Esophagus mucosa (tissue), 1 donor: ENCODE measurements at regions not wholly inside any gene's neighbourhood (a gene's known extent, or its start where the extent isn't known, plus 50 kb on each side); places are given as distances from the start of the nearest gene placed in this dataset.
"Not testable (repeated sequence)": the region's sequence is repeated elsewhere in the genome, so short reads cannot be mapped to it uniquely, and the experiment has no call there.

Experiments used
- ATAC-seq: fragments of 200-7000 bp; cut with Tn5 transposase; one replicate; pipeline ENCODE4 v1.9.1; 2020
- donor health status: DM: yes; HTN: yes; CAD: no.

DNA sequence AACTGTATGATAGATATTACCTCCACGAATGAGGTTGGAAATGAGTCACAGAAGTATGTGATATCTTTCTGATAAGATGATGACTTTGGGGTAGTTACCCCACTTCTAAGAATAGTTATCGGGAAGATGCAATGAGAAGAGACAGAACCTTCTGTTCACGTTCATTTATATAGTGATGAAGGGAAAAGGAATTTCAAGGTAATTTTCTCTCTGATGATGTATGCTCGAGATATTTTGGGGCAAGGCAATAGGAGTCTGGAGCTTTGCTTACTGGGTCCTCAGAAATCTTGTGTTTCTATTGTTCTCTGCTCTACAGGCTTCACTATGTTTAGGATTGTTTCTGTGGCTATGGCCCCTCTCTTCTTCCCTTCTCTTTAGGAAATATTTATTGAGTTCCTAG lies 1389.6 kb downstream of the CDH8 start:
- no peak for ATAC-seq

- ATAC-seq: no peak
These were observed 1390.7 kb downstream of the CDH8 start for GRCh38 chr16:60645541-60645940.

- no peak for ATAC-seq
These were observed 1393.3 kb downstream of the CDH8 start for GRCh38 chr16:60642956-60643355.

- ATAC-seq: no peak
These were observed 1395.1 kb downstream of the CDH8 start for GRCh38 chr16:60641067-60641665.

GRCh38 chr16:60640038-60640437 lies 1396.2 kb downstream of the CDH8 start:
- no peak for ATAC-seq

GRCh38 chr16:60636636-60637035 lies 1399.6 kb downstream of the CDH8 start:
- ATAC-seq: not testable (repeated sequence)

- ATAC-seq: no peak
These were observed 1400.1 kb downstream of the CDH8 start for GRCh38 chr16:60636117-60636516.

DNA sequence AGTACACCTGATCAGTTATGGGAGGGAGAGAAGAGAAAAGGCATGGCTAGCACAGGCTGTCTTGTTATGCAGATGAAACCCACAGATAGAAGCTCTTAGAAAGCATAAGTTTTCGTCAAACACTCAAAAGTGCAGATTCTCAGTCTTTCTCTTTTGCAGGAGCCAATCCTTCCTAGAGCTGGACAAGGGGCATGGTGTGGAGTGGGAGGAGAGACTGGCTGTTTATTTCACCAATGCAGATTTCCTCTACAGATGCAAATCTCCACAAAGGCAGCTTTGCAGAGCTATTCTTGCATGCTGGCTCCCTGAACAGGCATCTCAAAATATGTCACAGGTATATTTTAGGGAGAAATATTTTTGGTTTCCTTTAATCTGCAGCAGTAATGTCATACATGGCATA lies 1400.7 kb downstream of the CDH8 start:
- ATAC-seq: no peak

- ATAC-seq: no peak
These were observed 1424.4 kb downstream of the CDH8 start for GRCh38 chr16:60611844-60612243.

DNA sequence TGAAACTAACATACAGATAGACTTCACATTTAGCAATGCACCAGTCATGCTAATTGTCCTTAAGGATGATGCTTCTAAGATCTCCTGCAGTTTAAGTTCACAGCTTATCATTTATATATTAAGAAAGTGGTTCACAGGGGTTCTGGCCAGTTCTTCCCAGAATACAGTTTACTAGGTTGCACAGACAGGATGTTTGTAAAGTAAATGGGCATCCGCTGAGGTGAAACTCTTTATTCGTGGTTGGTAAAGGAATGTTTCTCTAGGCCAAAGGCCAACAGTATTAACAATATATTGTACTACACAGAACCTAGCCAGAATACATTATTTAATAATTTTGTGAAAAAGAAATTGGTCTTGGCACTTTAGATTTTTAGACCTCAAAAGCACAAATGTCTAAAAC lies 1427.3 kb downstream of the CDH8 start:
- ATAC-seq: no peak

- not testable (repeated sequence) for ATAC-seq
These were observed 1430.6 kb downstream of the CDH8 start for GRCh38 chr16:60605652-60606051.

- no peak for ATAC-seq
These were observed 1431.1 kb downstream of the CDH8 start for GRCh38 chr16:60605176-60605575.

DNA sequence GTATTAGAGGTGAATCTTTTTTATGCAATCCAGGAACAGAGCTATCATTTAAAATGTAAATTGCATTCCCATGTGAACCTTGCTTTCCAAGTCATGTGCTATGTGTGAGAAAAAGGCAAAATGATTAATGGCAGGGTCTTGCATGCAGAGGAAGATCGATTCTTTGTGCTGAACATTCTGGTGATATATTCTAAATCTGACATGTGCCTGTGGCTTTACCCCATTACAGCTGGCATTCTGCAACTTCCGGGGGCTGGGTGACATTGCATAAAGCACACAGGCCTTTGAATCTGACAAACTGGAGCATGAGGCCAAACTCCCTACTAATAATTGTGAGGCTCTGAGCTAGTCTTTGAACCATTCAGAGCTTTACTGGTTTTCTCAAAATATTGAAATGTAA lies 1449.7 kb downstream of the CDH8 start:
- ATAC-seq: no peak

- no peak for ATAC-seq
These were observed 1453.7 kb downstream of the CDH8 start for GRCh38 chr16:60582528-60582927.

GRCh38 chr16:60566901-60567300 lies 1469.3 kb downstream of the CDH8 start:
- no peak for ATAC-seq

- no peak for ATAC-seq
These were observed 1471.7 kb downstream of the CDH8 start for GRCh38 chr16:60564588-60564987.

DNA sequence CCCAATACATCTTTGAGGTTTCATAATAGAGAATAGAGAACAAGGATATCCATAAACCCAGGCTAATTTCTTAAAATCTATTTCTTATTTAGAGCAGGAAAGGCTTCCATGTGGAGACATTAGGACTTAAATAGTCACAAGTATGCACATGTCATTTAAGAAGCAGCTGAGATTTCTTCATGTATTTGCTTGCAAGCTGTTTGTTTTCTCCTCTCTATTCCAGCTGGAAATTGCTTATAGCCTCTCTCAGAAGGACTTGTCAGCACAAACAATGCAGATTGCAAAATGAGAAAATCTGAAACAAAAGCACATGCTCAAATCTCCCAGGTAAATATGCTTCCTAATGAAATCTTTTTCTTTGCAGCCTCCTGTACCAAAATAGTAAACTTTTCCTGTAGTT lies 1473.1 kb downstream of the CDH8 start:
- ATAC-seq: no peak

GRCh38 chr16:60558936-60559335 lies 1477.3 kb downstream of the CDH8 start:
- no peak for ATAC-seq

GRCh38 chr16:60553090-60553757 lies 1483.0 kb downstream of the CDH8 start:
- no peak for ATAC-seq

DNA sequence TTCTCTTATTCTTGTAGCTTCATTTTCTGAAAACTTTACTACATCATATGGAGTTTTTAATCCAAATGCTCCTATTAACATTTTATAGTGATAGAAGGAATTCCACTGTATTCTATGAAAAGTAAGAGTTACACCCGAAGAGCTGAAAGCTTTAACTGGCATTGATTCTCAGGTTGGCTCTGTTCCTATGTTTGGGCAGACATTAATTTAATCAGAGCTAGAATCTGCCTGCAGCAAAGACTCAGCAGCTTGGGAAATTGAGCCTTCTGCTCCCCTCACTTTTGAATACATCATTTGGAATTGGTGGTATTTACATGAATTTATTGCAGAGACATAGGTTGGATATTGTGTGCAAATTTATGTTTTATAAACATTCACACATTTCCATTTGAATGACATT lies 1494.7 kb downstream of the CDH8 start:
- ATAC-seq: no peak

- no peak for ATAC-seq
These were observed 1525.3 kb downstream of the CDH8 start for GRCh38 chr16:60510941-60511340.

DNA sequence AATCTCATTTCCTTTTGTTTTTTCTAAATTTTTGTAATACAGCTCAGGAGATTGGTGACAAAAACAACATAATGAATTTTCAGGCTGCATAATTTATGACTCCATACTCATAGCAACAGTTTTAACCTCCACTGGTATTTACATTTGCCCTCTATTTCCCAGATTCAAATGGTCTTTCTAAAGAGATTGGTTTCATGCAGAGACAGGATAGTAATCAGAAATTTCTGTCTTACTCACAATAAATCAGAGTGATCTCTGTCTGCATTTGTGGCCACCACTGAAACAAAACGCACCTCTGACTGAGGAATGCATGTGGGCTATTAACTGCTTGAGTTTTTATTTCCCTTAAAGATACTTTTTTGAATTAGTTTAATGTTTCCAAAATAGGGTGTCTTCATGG lies 1526.0 kb downstream of the CDH8 start:
- no peak for ATAC-seq

DNA sequence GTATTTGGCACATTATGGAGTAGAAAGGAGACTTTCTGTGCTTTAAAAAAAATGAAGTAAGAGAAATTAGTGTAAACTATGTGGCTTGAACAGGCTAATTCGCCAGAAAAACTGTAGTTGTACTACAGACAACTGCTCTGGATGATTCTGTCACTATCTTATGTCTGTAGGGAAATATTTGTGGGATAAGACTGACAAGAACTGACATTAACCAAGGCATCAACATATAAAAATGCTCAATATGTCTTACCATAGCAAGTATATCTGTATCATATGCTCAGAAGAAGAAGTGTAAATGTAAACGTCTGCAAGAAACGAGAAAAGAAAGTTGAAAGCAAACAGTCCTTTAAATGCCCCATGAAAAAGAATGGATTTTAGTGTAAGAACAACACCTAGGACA lies 1545.0 kb downstream of the CDH8 start:
- no peak for ATAC-seq

DNA sequence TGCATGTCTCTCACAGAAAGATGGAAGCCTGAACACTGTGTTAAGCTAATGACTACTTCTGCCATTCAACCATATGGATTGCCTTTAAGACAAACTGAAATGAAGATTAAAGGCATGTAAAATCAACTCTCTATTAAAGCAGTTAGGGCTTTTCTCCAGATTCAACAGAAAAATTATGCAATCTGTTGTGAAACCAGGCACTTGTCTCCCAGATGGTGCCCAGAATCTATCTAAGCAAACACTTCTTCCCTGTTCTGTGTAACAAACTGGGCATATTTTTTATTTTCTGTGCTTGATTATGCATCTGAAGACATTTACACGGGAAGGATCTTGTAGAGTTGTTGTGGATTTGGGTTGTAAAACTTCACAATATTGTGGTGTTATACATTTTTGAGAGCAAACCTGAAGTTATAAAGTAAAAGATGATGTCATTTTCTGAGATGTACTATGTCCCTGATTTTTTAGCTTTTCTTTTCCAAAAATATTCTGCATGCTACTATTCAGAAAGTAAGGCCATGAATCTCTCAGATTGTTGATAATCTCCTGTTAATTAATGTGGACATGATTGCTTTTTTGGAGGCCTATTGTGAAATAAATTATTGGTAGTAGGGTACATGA lies 1550.3 kb downstream of the CDH8 start:
- no peak for ATAC-seq
